NCI-H82 (cell line): ENCODE measurements at regions not wholly inside any gene's neighbourhood (a gene's known extent, or its start where the extent isn't known, plus 50 kb on each side); places are given as distances from the start of the nearest gene placed in this dataset.
"Not testable (repeated sequence)": the region's sequence is repeated elsewhere in the genome, so short reads cannot be mapped to it uniquely, and the experiment has no call there.

Experiments
- DNase-seq: peaks from one replicate; lab custom pipeline; 2025; lab: John Stamatoyannopoulos, UW

GRCh38 chr10:44176311-44176710 lies 208.6 kb downstream of the CXCL12 start:
- DNase-seq: no peak

GRCh38 chr10:44173608-44173894 lies 211.3 kb downstream of the CXCL12 start:
- no peak for DNase-seq

DNA sequence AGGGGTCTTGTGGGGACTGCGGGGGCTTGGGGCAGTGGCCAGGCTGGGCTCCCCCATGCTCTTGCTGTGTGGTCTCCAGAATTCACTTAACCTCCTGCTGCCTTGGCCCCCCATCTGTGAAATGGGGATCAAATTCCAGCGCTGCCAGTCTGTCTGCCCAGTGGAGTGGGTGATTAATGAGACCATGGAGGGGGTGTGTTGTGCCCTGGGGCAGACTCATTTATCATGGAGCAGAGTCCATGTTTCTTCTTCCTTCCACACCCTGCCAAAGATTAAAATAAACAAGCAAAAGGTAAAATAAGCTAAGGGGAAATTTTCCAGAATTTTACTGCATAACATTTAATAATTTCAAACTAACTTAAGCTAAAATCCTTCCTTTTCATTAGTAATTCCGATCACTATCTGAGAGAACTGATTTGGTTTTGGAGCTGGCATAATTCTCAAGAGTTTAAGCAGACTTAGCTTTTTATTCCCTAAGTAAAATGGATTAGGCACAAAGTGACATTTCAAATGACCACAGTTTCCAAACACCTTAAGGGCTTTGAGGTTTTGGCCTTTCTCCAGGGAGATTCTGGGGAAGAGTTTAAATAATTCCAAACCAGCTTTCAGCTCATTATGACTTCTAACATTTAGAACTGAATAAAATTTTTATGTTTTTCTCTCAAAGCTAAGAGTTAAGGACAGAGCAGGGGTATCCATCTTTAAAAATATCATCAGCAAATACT lies 211.9 kb downstream of the CXCL12 start:
- no peak for DNase-seq

DNA sequence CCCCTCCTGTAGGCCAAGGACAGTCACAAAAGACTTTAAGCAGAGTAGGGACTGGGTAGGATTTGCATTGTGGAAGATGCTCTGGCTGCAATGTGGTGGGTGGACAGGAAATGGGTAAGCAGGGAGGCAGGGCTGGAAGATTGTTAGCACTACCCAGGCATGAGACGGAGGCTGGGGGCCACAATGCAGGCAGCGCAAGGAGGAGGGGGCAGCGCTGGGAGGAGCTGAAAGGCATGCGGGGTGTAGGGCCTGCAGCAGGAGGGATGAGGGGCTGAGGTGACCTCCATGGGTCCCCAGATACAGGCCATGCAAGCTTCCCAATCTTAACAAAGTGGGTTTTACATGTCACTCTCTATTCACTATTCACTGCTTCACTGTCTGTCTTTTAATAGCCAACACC lies 213.1 kb downstream of the CXCL12 start:
- DNase-seq: no peak

- DNase-seq: no peak
These were observed 216.4 kb downstream of the CXCL12 start for GRCh38 chr10:44168478-44168877.

GRCh38 chr10:44167752-44168151 lies 217.1 kb downstream of the CXCL12 start:
- no peak for DNase-seq

GRCh38 chr10:44166441-44166840 lies 218.5 kb downstream of the CXCL12 start:
- DNase-seq: no peak

GRCh38 chr10:44164251-44164956 lies 220.5 kb downstream of the CXCL12 start:
- no peak for DNase-seq

DNA sequence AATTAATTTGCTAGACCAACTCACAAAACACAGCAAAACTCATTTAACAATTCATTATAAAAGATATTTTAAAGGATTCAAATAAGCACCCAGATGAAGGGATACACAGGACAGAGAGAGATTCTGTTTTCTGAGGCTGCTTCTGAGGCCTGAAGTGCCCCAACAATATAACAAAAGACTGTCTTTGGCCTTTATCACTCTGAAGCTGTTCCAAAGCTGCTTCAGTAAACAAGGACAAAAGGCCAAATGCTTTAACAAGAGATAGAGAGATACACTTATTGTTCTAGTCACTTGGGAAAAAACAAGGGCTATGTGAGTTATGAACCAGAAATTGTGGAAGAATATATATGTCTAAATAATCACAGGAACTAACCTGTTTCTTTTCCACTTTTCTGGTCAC lies 223.7 kb downstream of the CXCL12 start:
- no peak for DNase-seq

GRCh38 chr10:44157574-44157973 lies 227.3 kb downstream of the CXCL12 start:
- DNase-seq: no peak

DNA sequence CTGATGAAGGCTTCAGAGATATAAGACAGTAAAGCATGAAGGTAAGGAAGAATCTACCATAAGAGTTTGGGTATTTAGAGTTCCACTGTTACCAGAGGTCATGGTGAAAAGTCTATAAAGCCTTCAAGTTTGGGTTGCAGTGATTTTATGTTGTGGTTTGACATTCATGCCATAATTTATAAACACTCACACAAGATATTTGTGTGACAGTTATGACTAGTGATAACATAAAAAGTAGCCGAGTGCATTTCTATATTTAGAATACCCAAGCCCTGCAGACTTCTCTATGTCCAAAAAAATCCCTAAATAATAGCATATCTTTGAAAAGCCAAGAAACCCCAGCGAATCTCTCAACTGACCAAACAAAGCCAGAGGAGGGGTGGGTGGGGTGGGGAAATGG lies 229.9 kb downstream of the CXCL12 start:
- no peak for DNase-seq

- DNase-seq: no peak
These were observed 230.8 kb downstream of the CXCL12 start for GRCh38 chr10:44153918-44154670.

DNA sequence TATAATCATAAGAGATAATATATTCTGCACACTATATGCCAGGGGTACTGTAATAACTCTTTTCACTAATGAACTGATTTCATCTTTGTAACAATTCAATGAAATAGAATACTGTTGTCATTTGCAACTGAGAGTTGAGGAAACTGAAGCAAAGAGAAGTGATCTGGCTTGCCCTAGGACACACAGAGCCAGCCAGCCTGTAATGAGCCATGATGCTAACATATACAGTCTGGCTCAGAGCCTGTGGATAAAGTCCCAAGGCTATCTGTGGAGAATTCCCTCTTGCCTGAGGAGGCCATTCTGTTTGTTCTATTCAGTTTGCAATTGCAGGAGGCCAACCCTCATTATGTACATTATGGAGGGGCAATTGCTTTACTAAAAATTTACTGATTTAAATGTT lies 241.3 kb downstream of the CXCL12 start:
- DNase-seq: no peak

DNA sequence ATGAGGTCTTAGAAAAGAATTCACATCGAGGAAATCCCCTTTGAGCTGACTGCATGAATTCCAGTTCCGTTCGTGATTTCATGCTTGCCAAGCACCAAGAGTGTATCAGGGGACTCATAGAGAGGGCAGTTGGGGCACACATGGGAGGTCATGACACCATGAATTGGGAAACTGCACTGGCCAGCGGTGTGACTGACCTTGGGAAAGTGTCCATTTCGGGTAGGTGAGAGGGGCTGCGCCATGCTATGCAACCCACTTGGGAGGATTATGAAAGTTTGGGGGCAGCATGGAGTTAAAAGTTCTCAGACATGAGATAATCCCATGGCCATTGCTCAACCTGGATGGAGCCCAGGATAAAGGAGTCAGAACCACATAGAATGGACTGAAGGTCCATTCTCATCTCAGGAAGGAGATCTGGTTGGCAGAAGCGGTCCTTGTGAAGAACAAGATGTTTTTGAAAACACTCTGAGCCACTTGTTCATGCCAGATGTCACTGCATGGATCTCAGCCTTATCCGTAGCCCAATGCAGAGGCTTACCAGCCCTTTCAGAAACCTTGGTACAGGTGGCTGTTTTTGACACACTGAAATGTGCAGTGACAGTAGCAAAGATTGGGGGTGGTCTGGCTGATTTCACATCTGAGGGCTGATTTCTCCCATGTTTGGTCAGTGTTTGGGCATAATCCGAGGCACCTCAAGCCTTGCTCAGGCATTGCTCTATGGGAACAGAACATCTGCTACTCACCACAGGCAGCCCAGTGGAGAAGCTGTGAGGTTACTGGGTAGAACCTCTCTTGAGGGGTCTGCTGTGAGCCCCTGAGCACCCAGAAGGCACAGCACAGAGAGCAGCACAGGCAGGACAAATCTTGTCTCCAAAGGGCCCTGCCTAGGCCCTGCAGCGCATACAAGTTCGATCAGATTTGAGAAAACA lies 252.3 kb downstream of the CXCL12 start:
- DNase-seq: no peak

- DNase-seq: no peak
These were observed 258.6 kb downstream of the CXCL12 start for GRCh38 chr10:44126291-44126717.

GRCh38 chr10:44125879-44126278 lies 259.0 kb downstream of the CXCL12 start:
- DNase-seq: no peak

GRCh38 chr10:44118500-44118899 lies 266.4 kb downstream of the CXCL12 start:
- DNase-seq: no peak

- no peak for DNase-seq
These were observed 268.4 kb downstream of the CXCL12 start for GRCh38 chr10:44116474-44116873.

DNA sequence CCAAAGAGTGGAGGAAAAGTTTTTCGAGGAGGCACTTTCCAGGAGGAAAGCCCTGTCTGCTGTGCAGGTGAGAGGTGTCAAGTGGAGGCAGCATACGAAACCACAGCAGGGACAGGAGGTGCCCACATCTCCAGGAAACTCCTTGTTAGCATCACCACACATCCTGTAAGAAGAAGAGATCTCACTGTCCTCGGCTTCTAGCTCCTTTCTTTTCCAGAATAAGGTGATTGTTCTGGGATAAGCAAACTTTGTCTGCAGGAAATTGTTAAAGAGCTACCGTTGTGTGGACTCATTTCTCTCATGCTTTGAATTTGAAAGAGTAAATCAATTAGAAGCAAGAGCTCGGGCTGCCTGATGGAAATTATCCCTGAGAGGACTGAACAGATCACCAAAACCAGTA lies 269.4 kb downstream of the CXCL12 start:
- no peak for DNase-seq

DNA sequence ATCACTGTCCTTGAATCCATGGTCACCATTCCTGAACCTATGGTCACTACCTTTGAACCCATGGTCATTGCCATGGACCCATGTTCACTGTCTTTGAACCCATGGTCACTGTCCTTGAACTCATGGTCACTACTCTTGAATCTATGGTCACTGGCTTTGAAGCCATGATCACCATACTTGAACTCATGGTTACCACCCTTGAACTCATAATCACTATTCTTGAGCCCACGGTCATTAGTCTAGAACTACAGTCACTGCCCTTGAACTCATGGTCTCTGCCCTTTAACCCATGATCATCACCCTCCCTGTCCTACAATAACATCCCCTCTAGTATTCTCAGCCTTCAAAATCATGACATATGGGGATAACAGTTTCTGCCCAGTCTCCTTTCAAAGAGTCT lies 270.5 kb downstream of the CXCL12 start:
- DNase-seq: no peak

GRCh38 chr10:44112280-44112679 lies 272.6 kb downstream of the CXCL12 start:
- not testable (repeated sequence) for DNase-seq

DNA sequence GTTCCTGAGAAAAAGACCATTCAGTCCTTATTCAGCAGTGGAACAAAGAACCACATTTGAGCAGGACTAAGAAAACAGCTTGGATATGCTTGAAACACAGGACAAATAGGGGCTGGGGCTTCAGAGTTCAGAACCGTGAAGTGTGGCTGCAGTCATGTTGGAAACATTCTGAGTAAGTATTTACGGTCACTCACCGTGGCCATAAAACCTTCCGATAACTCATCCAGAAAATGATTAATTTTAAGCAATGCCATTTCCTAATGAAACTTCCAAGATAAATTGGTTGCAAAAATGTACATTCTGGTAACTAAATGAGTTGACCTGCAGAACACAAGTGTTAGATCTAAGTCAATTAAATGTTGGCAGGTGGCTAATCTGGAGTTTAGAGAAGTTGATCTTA lies 279.2 kb downstream of the CXCL12 start:
- no peak for DNase-seq
